Tibial nerve (tissue), 4 donors: ENCODE measurements at regions not wholly inside any gene's neighbourhood (a gene's known extent, or its start where the extent isn't known, plus 50 kb on each side); places are given as distances from the start of the nearest gene placed in this dataset.

Experiments used
- DNase-seq, 2 donors: peaks; one replicate each; pipeline ENCODE4 v3.0.0-alpha.2; 2019; ENCODE audit warnings: low spot score in 2 of 2
- H3K27ac ChIP-seq, 4 donors: fragments of 200-600 bp; sonication (generic) in 3 of 4; one replicate each; pipeline ENCODE4 v1.5.1; 2017 to 2019; ENCODE audit warnings: mild to moderate bottlenecking in 1 of 4
- H3K27me3 ChIP-seq, 2 donors: fragments of 200-600 bp; sonication (generic) in 1 of 2; one replicate each; pipeline versions ENCODE4 v1.5.1 to v1.6.0; 2017 to 2019
- H3K36me3 ChIP-seq, 3 donors: fragments of 200-600 bp; sonication (generic); one replicate each; pipeline ENCODE4 v1.5.1; 2018 to 2019
- H3K4me1 ChIP-seq, 4 donors: fragments of 200-600 bp; sonication (generic) in 3 of 4; one replicate each; pipeline ENCODE4 v1.5.1; 2017 to 2019
- H3K4me3 ChIP-seq, 4 donors: fragments of 200-600 bp; sonication (generic) in 3 of 4; one replicate each; pipeline ENCODE4 v1.5.1; 2017 to 2019; ENCODE audit warnings: mild to moderate bottlenecking in 1 of 4, moderate library complexity in 1 of 4
- H3K9me3 ChIP-seq, 4 donors: fragments of 200-600 bp; sonication (generic) in 3 of 4; one replicate each; pipeline ENCODE4 v1.5.1; 2017 to 2019
- EP300 ChIP-seq, 2 donors: sonication (generic); formaldehyde crosslinking; IDR thresholded peaks; one replicate each; pipeline ENCODE4 v1.6.1; 2017; ENCODE audit warnings: antibody characterized with exemption in 2 of 2, mild to moderate bottlenecking in 1 of 2
- POLR2A ChIP-seq, 2 donors: fragments of 450-650 bp; IDR thresholded peaks; one replicate each; pipeline ENCODE4 v1.6.1; 2017; ENCODE audit warnings: antibody characterized with exemption in 2 of 2, mild to moderate bottlenecking in 2 of 2, moderate library complexity in 2 of 2
- WGBS, 2 donors: methylation state at CpG; one replicate each; pipeline ENCODE4 v1.1.5; 2018; 5-methylcytosine and 5-hydroxymethylcytosine counted together
- TF ChIP-seq, protein P1 (sequence below), 5 experiments: fragments of 200-600 bp in 3 of 5; fragments of 450-650 bp in 2 of 5; sonication (generic) in 3 of 5; IDR thresholded peaks; one replicate each; pipeline ENCODE4 v1.5.1; 2016 to 2019; ENCODE audit warnings: antibody characterized with exemption in 5 of 5, mild to moderate bottlenecking in 3 of 5, moderate library complexity in 2 of 5

DNA sequence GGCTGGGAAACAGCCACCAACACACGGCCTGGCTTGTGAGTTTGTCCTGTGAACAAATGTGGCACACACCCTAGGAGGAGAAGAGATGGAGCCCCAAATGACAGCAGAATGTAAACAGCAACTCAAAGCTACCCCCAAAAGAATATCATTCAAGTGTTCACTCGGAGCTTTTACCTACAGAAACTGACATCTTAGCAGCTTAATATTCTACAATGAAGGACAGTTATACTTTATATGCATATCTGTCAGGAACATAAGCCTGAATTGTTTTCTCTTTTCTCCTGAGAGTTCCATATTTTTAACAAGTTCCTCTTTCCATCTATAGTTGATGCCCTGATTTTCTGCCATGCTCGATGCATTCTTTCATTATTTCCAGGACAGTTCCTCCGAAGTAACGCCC is 566.0 kb upstream of the MAP3K7 start:
- 88 to 92% methylated on average over 5 of the region's 5 CpGs for WGBS, 2 donors
- H3K27ac ChIP-seq = no peak overlapping the region
- no peak overlapping the region for H3K4me3 ChIP-seq
- peaks cover 0 to 21% (median 0%) of the 10 kb centered on the region in 4 donors for H3K4me1 ChIP-seq
- DNase-seq = no peak
- TF ChIP-seq POLR2A (IDR thresholded peaks at IDR 0.05) = no peak
- no peak for TF ChIP-seq EP300 (IDR thresholded peaks at IDR 0.05)
- TF ChIP-seq, protein P1, sequence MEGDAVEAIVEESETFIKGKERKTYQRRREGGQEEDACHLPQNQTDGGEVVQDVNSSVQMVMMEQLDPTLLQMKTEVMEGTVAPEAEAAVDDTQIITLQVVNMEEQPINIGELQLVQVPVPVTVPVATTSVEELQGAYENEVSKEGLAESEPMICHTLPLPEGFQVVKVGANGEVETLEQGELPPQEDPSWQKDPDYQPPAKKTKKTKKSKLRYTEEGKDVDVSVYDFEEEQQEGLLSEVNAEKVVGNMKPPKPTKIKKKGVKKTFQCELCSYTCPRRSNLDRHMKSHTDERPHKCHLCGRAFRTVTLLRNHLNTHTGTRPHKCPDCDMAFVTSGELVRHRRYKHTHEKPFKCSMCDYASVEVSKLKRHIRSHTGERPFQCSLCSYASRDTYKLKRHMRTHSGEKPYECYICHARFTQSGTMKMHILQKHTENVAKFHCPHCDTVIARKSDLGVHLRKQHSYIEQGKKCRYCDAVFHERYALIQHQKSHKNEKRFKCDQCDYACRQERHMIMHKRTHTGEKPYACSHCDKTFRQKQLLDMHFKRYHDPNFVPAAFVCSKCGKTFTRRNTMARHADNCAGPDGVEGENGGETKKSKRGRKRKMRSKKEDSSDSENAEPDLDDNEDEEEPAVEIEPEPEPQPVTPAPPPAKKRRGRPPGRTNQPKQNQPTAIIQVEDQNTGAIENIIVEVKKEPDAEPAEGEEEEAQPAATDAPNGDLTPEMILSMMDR (IDR thresholded peaks at IDR 0.05) = no peak
- H3K9me3 ChIP-seq = no peaks in the 10 kb centered on the region
- no peaks in the 10 kb centered on the region for H3K36me3 ChIP-seq
- no peaks in the 10 kb centered on the region for H3K27me3 ChIP-seq

DNA sequence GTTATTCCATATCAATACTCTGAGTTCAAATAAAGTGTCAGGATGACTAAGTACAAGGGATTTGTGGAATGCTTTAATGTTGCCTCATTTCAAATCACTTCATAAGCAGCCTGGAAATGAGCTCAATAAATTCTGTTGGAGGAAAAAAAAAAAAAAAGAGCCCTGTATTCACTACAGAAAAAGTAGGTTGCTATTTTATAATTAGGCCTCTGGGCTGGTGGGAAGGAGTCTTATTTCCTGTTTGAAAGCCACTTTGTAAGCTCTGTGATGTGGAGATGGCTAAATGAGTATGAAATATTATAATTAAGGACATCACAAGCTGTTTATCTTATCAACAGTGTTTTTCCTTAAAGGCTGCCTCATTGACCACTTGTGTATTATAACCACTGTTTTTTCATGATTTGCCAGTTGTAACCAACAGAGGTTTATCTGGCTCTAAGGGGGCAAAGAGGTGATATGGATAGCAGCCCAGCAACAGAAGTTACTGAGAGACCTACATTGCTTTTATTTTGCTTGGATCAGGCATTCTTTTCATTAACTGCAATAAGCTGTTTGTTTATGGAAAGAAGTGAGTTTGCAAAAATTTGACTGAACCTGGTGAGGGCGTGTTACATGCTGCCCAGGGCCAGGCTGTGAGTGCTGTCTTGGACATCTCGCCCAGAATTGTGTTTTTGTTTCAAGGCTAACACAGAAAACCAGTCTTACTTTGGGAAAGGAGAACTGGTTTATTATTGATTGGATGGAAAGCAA is 563.3 kb upstream of the MAP3K7 start:
- Histone ChIP-seq H3K27ac (peak overlapping the region in 2 of 4 donors; percentile 10 to 28), H3K36me3 (no peaks in the 10 kb centered on the region), H3K27me3 (no peaks in the 10 kb centered on the region), H3K9me3 (no peaks in the 10 kb centered on the region), H3K4me3 (no peak overlapping the region), H3K4me1 (peaks cover 0 to 17% (median 0%) of the 10 kb centered on the region in 4 donors)
- TF ChIP-seq POLR2A (IDR thresholded peaks at IDR 0.05) (no peak), EP300 (IDR thresholded peaks at IDR 0.05) (no peak)
- TF ChIP-seq, protein P1 (IDR thresholded peaks at IDR 0.05) = no peak
- DNase-seq = no peak
- WGBS, 2 donors = 51 to 67% methylated on average over 2 of the region's 2 CpGs

DNA sequence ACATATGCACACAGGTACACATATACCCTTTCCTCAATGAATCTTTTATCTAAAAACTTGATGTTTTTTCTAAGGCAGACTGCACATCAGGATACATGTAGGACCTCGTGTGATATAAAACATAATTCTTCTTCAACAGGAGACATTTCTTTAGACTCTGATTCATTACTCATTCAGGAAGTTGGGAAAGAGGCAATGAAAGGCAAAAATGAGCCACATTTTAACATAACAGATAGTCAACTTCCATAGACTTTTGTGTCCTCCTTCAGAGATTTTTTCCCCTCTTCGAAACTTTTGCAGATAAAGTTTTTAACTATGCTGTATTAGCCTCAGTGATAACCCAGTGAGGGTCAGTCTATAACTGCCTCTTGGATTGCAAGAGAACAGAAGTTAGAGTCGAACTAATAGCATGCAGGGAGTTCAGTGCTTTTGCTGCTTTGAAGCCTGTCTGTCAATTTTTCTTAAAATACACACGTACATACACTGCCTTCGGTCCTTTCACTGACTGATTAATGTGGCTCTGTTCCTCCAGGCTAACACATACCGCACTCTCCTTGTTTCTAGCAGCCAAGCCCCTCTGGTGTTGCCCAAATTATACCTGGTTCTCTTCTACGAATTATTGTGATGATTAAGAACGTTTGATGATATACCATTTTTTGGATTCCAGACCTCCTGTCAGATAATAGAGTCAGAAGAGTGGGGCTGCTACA is 562.5 kb upstream of the MAP3K7 start:
- DNase-seq = no peak
- Histone ChIP-seq H3K27ac (peak overlapping the region in 1 of 4 donors; percentile 10), H3K36me3 (no peaks in the 10 kb centered on the region), H3K4me1 (peaks cover 0 to 17% (median 0%) of the 10 kb centered on the region in 4 donors), H3K4me3 (no peak overlapping the region), H3K9me3 (no peaks in the 10 kb centered on the region), H3K27me3 (no peaks in the 10 kb centered on the region)
- TF ChIP-seq EP300 (IDR thresholded peaks at IDR 0.05) (no peak), POLR2A (IDR thresholded peaks at IDR 0.05) (no peak)
- TF ChIP-seq, protein P1 (IDR thresholded peaks at IDR 0.05) = no peak
- WGBS, 2 donors = 58 to 61% methylated on average over 8 of the region's 8 CpGs

DNA sequence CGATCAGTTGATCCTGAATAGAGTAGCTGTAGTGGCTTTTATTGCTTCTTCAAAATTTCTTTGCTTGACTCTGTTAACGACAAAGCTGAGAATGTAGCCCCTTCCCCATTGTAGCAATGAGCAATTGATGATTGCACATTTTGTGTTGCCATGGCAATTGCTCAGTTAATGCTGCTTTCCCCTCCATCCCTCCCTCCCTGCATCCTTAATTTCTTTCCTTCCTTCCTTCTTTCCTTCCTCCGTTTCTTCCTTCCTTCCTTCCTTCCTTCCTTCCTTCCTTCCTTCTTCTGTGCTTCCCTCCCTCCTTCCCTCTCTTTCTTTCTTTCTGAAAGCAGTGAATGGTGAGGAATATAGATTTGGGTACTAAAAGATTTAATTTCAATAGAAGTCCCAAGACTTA is 557.3 kb upstream of the MAP3K7 start:
- TF ChIP-seq, protein P1 (IDR thresholded peaks at IDR 0.05) = no peak
- TF ChIP-seq EP300 (IDR thresholded peaks at IDR 0.05) = no peak

DNA sequence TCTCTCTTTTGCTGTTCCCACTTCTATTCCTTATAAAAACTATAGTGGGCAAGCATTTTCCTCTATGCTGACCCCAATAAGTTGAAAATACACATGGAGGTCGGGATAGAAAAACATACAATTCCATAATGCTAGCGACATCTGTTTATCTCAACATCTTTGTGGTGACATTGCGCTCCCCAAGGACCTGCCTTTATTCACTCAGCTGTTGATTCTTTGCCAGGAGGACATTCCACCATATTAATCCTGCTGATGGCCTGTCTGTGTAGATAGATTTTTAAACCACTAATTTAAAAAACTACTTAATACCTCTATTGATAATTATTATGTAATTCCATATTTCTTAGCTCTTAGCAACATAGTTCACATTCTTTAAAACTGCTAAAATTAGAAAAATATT is 555.3 kb upstream of the MAP3K7 start:
- H3K36me3 ChIP-seq = no peaks in the 10 kb centered on the region
- H3K9me3 ChIP-seq = no peaks in the 10 kb centered on the region
- no peak overlapping the region for H3K27ac ChIP-seq
- H3K4me3 ChIP-seq = no peak overlapping the region
- H3K4me1 ChIP-seq = no peaks in the 10 kb centered on the region
- no peak for TF ChIP-seq POLR2A (IDR thresholded peaks at IDR 0.05)
- TF ChIP-seq, protein P1 (IDR thresholded peaks at IDR 0.05) = no peak
- no peak for TF ChIP-seq EP300 (IDR thresholded peaks at IDR 0.05)
- DNase-seq = no peak
- 70 to 76% methylated on average over 3 of the region's 3 CpGs for WGBS, 2 donors
- no peaks in the 10 kb centered on the region for H3K27me3 ChIP-seq

More for the DNA sequence above, 557.3 kb upstream of the MAP3K7 start:
- no peak for DNase-seq
- Histone ChIP-seq H3K9me3 (no peaks in the 10 kb centered on the region), H3K36me3 (no peaks in the 10 kb centered on the region), H3K27me3 (no peaks in the 10 kb centered on the region), H3K27ac (no peak overlapping the region), H3K4me1 (peaks cover 0 to 1% (median 0%) of the 10 kb centered on the region in 4 donors), H3K4me3 (no peak overlapping the region)
- 72 to 75% methylated on average over 3 of the region's 3 CpGs for WGBS, 2 donors
